Breast epithelium (tissue), 4 donors: ENCODE measurements at regions not wholly inside any gene's neighbourhood (a gene's known extent, or its start where the extent isn't known, plus 50 kb on each side); places are given as distances from the start of the nearest gene placed in this dataset.

ENCODE experiments used
- DNase-seq, 2 donors: peaks; one replicate each; pipeline ENCODE4 v3.0.0-alpha.2; 2019; ENCODE audit warnings: low spot score in 2 of 2
- H3K27ac ChIP-seq, 2 donors: fragments of 200-600 bp; sonication (generic) in 1 of 2; one replicate each; pipeline ENCODE4 v1.5.1; 2016 to 2019; ENCODE audit warnings: mild to moderate bottlenecking in 1 of 2
- H3K27me3 ChIP-seq, 2 donors: fragments of 200-600 bp; sonication (generic) in 1 of 2; one replicate each; pipeline versions ENCODE4 v1.5.1 to v1.6.0; 2017 to 2019; ENCODE audit warnings: control low read depth in 1 of 2, mild to moderate bottlenecking in 1 of 2
- H3K36me3 ChIP-seq: fragments of 200-600 bp; one replicate; pipeline ENCODE4 v1.5.1; 2019
- H3K4me1 ChIP-seq, 2 donors: fragments of 200-600 bp; sonication (generic); one replicate each; pipeline ENCODE4 v1.5.1; 2016 to 2019; ENCODE audit warnings: control low read depth in 1 of 2
- H3K4me3 ChIP-seq, 3 donors: fragments of 200-600 bp; sonication (generic); 1 replicate in 2 of 3; 2 replicates in 1 of 3; pipeline ENCODE4 v1.5.1; 2016 to 2019; ENCODE audit warnings: mild to moderate bottlenecking in 3 of 3, moderate library complexity in 2 of 3
- H3K9me3 ChIP-seq, 2 donors: fragments of 200-600 bp; sonication (generic) in 1 of 2; one replicate each; pipeline ENCODE4 v1.5.1; 2016 to 2019; ENCODE audit warnings: control low read depth in 1 of 2
- CTCF ChIP-seq, 3 donors: fragments of 450-650 bp; IDR thresholded peaks; one replicate each; pipeline ENCODE4 v1.5.1; 2016 to 2017; ENCODE audit warnings: antibody characterized with exemption in 3 of 3, mild to moderate bottlenecking in 3 of 3, moderate library complexity in 3 of 3
- POLR2A ChIP-seq: fragments of 450-650 bp; IDR thresholded peaks from one replicate; pipeline ENCODE4 v1.6.1; 2016; ENCODE audit warnings: antibody characterized with exemption, mild to moderate bottlenecking, moderate library complexity
- POLR2AphosphoS5 ChIP-seq, 3 donors: sonication (generic); formaldehyde crosslinking; IDR thresholded peaks; one replicate each; pipeline ENCODE4 v1.6.1; 2017; ENCODE audit warnings: antibody characterized with exemption in 3 of 3
- intact Hi-C: fragments of 100-400 bp; cut with DNase I; formaldehyde crosslinking; loops from one replicate; pipeline ENCODE4 v1.15.1; 2023; ENCODE audit warnings: low total_unique reads

- Histone ChIP-seq H3K4me1 (no peaks in the 10 kb centered on the region), H3K36me3 (no peaks in the 10 kb centered on the region), H3K4me3 (no peak overlapping the region), H3K27ac (no peak overlapping the region), H3K9me3 (no peaks in the 10 kb centered on the region), H3K27me3 (peaks cover 0 to 23% of the 10 kb centered on the region in 2 donors)
- no peak for DNase-seq
- intact Hi-C loops: no loop called here
- no peak for TF ChIP-seq POLR2AphosphoS5 (IDR thresholded peaks at IDR 0.05)
- no peak for TF ChIP-seq POLR2A
- no peak for TF ChIP-seq CTCF (IDR thresholded peaks at IDR 0.05)
These were observed 137.2 kb downstream of the CYLD start for GRCh38 chr16:50878966-50879615.

- H3K27ac ChIP-seq: no peak overlapping the region
- no peaks in the 10 kb centered on the region for H3K36me3 ChIP-seq
- TF ChIP-seq POLR2AphosphoS5 (IDR thresholded peaks at IDR 0.05) (no peak), CTCF (IDR thresholded peaks at IDR 0.05) (no peak), POLR2A (no peak)
- H3K4me3 ChIP-seq: no peak overlapping the region
- H3K4me1 ChIP-seq: no peaks in the 10 kb centered on the region
- no peak for DNase-seq
- intact Hi-C loops: no loop called here
- H3K27me3 ChIP-seq: peaks cover 0 to 23% of the 10 kb centered on the region in 2 donors
- H3K9me3 ChIP-seq: no peaks in the 10 kb centered on the region
These were observed 136.7 kb downstream of the CYLD start for GRCh38 chr16:50878536-50878935.

DNA sequence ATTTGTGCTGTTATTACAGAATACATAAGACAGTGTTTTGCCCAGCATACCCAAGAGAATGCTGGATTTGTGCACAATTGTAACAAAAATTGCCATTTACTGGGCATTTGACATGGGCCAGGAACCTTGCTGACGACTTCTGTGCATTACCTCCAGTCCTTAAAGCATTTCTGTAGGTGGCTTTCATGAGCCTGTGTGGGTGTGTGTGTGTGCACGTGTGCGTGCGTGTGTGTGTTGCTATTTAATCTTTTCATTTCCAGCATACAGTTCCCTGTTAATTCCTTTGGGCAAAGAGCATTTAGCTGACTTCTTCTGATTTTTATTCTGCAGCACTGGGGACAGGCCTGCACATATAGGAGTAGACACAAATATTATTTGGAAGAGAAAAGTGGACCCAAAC lies 134.4 kb downstream of the CYLD start:
- Histone ChIP-seq H3K9me3 (peaks cover 0 to 7% of the 10 kb centered on the region in 2 donors), H3K27ac (no peak overlapping the region), H3K36me3 (no peaks in the 10 kb centered on the region), H3K27me3 (peaks cover 0 to 23% of the 10 kb centered on the region in 2 donors), H3K4me3 (no peak overlapping the region), H3K4me1 (no peaks in the 10 kb centered on the region)
- no peak for TF ChIP-seq CTCF (IDR thresholded peaks at IDR 0.05)
- TF ChIP-seq POLR2AphosphoS5 (IDR thresholded peaks at IDR 0.05): no peak
- no peak for TF ChIP-seq POLR2A
- intact Hi-C loops: no loop called here
- no peak for DNase-seq

DNA sequence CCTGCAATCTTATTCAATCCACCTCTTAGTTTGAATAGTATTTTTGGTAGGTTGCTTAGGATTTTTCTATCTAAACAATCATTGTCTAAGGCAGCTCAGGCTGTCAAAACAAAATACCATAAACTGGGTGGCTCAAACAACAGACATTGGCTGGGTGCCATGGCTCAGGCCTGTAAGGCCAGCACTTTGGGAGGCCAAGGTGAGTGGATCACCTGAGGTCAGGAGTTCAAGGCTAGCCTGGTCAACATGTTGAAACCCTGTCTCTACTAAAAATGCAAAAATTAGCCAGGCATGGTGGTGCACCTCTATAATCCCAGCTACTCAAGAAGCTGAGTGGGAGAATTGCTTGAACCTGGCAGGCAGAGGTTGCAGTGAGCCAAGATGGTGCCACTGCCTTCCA lies 126.7 kb downstream of the CYLD start:
- DNase-seq: no peak
- intact Hi-C loops: no loop called here
- H3K9me3 ChIP-seq: peaks cover 0 to 7% of the 10 kb centered on the region in 2 donors
- H3K27me3 ChIP-seq: no peaks in the 10 kb centered on the region
- no peaks in the 10 kb centered on the region for H3K36me3 ChIP-seq
- no peak overlapping the region for H3K27ac ChIP-seq
- no peaks in the 10 kb centered on the region for H3K4me1 ChIP-seq
- TF ChIP-seq CTCF (IDR thresholded peaks at IDR 0.05) (no peak), POLR2A (no peak), POLR2AphosphoS5 (IDR thresholded peaks at IDR 0.05) (no peak)
- H3K4me3 ChIP-seq: no peak overlapping the region

DNA sequence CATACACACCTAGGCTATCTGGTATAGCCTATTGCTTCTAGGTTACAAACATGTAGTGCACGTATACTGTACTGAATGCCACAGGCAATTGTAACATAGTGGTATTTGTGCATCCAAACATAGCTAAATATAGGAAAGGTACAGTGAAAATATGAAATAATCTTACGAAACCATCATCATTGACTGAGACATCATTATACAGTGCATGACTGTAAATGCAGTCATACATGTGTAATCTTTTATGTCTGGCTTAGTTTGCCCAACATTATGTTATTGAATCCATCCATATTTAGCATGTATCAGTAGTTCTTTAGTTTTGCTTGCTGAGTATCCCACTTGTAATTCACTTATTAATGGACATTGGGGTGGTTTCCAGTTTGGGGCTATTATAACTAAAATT lies 124.9 kb downstream of the CYLD start:
- no peak for TF ChIP-seq CTCF (IDR thresholded peaks at IDR 0.05)
- TF ChIP-seq POLR2AphosphoS5 (IDR thresholded peaks at IDR 0.05): no peak
- no peak for TF ChIP-seq POLR2A
- intact Hi-C loops: no loop called here

More for the DNA sequence above, 124.9 kb downstream of the CYLD start:
- Histone ChIP-seq H3K9me3 (no peaks in the 10 kb centered on the region), H3K27me3 (no peaks in the 10 kb centered on the region), H3K4me3 (no peak overlapping the region), H3K4me1 (no peaks in the 10 kb centered on the region), H3K36me3 (no peaks in the 10 kb centered on the region), H3K27ac (no peak overlapping the region)
- DNase-seq: no peak
